H1 (cell line): ENCODE measurements at regions not wholly inside any gene's neighbourhood (a gene's known extent, or its start where the extent isn't known, plus 50 kb on each side); places are given as distances from the start of the nearest gene placed in this dataset.

ENCODE experiments used
- CTCF ChIA-PET: fragments of 300-600 bp; sonication (Branson Sonifier 250); formaldehyde crosslinking; loops from one replicate; lab custom pipeline; 2021; ENCODE audit not compliant: partially characterized antibody; lab: Charles Lee
- POLR2A ChIA-PET: fragments of 300-600 bp; sonication (Branson Sonifier 250); formaldehyde crosslinking; loops from one replicate; lab custom pipeline; 2021; ENCODE audit warnings: inconsistent platforms; ENCODE audit not compliant: partially characterized antibody; lab: Charles Lee
- DNase-seq, 2 experiments: peaks; one replicate each; pipeline versions ENCODE4 v3.0.0 to v3.0.0-alpha.2; 2010 to 2022; ENCODE audit warnings: low spot score in 2 of 2, low read depth in 1 of 2, mixed read lengths in 1 of 2
- FAIRE-seq: peaks from 2 replicates; lab custom pipeline; 2011; peaks lifted over from hg19 to GRCh38; lab: Jason Lieb, UNC
- H2AFZ ChIP-seq: 2 replicates; pipeline ENCODE4 v1.8.1; 2012; ENCODE audit warnings: low read length, inconsistent platforms
- H2AK5ac ChIP-seq: 2 replicates; pipeline ENCODE4 v1.6.1; 2013; ENCODE audit warnings: low read depth, low read length
- H2BK120ac ChIP-seq: replicated peaks from 2 replicates; pipeline ENCODE3; 2013; ENCODE audit warnings: low read depth, low read length, inconsistent platforms
- H2BK12ac ChIP-seq: 2 replicates; pipeline ENCODE4 v1.6.1; 2013; ENCODE audit warnings: low read depth, low read length
- H2BK15ac ChIP-seq: 2 replicates; pipeline ENCODE4 v1.6.1; 2013; ENCODE audit warnings: low read length
- H2BK20ac ChIP-seq: 2 replicates; pipeline ENCODE4 v1.6.1; 2013; ENCODE audit warnings: low read length
- H2BK5ac ChIP-seq: 2 replicates; pipeline ENCODE4 v1.6.1; 2013; ENCODE audit warnings: low read depth, low read length
- H3K14ac ChIP-seq: 2 replicates; pipeline ENCODE4 v1.6.1; 2013; ENCODE audit warnings: inconsistent platforms; ENCODE audit not compliant: insufficient read length
- H3K18ac ChIP-seq: 2 replicates; pipeline ENCODE4 v1.6.1; 2013; ENCODE audit warnings: low read length; ENCODE audit errors: extremely low read depth
- H3K23ac ChIP-seq: 2 replicates; pipeline ENCODE4 v1.6.1; 2013; ENCODE audit warnings: inconsistent platforms; ENCODE audit not compliant: insufficient read length
- H3K23me2 ChIP-seq: 2 replicates; pipeline ENCODE4 v1.6.1; 2013; ENCODE audit warnings: low read depth, low read length
- H3K27ac ChIP-seq: 2 replicates; pipeline ENCODE4 v1.6.1; 2011; ENCODE audit warnings: low read depth, low read length, inconsistent platforms
- H3K27me3 ChIP-seq, 4 experiments: replicated peaks in 1 of 4; 1 replicate in 1 of 4; 2 replicates in 3 of 4; pipeline versions ENCODE4 v1.6.1 to v1.8.1; 2011 to 2013; ENCODE audit warnings: low read length in 3 of 4, mild to moderate bottlenecking in 3 of 4, inconsistent platforms in 2 of 4, mixed read lengths in 2 of 4, moderate library complexity in 1 of 4; ENCODE audit not compliant: control insufficient read depth in 3 of 4, insufficient read depth in 3 of 4; ENCODE audit errors: extremely low read depth in 1 of 4
- H3K36me3 ChIP-seq, 4 experiments: 2 replicates each; pipeline versions ENCODE4 v1.6.1 to v1.8.1; 2011 to 2013; ENCODE audit warnings: mild to moderate bottlenecking in 4 of 4, low read length in 3 of 4, moderate library complexity in 2 of 4, control low read depth in 1 of 4, inconsistent platforms in 1 of 4; ENCODE audit not compliant: insufficient read depth in 4 of 4, control insufficient read depth in 2 of 4
- H3K4ac ChIP-seq: replicated peaks from 2 replicates; pipeline ENCODE3; 2013; ENCODE audit warnings: low read length, low read depth, mixed read lengths, inconsistent platforms; ENCODE audit not compliant: insufficient read length
- H3K4me1 ChIP-seq, 4 experiments: replicated peaks in 1 of 4; 1 replicate in 1 of 4; 2 replicates in 3 of 4; pipeline versions ENCODE4 v1.6.1 to v1.8.1; 2011 to 2013; ENCODE audit warnings: low read length in 3 of 4, inconsistent platforms in 2 of 4, mixed read lengths in 1 of 4; ENCODE audit not compliant: insufficient read depth in 4 of 4, control insufficient read depth in 3 of 4
- H3K4me2 ChIP-seq, 2 experiments: 2 replicates each; pipeline versions ENCODE4 v1.6.1 to v1.8.1; 2011 to 2013; ENCODE audit warnings: low read depth in 2 of 2, low read length in 2 of 2, control low read depth in 1 of 2, inconsistent platforms in 1 of 2, mild to moderate bottlenecking in 1 of 2; ENCODE audit not compliant: insufficient read depth in 1 of 2
- H3K4me3 ChIP-seq, 4 experiments: fragments of 200-600, 300-600 bp in 1 of 4; sonication (generic), shearing (Covaris generic), sonication (Bioruptor Twin) in 1 of 4; 2 replicates each; pipeline versions ENCODE4 v1.5.1 to v1.8.1; 2011 to 2016; ENCODE audit warnings: low read length in 4 of 4, low read depth in 3 of 4, control low read depth in 2 of 4, inconsistent platforms in 2 of 4, mild to moderate bottlenecking in 2 of 4, mixed read lengths in 1 of 4, moderate library complexity in 1 of 4; ENCODE audit not compliant: insufficient read depth in 2 of 4; ENCODE audit errors: extremely low read depth in 1 of 4
- H3K56ac ChIP-seq: replicated peaks from 2 replicates; pipeline ENCODE3; 2013; ENCODE audit warnings: low read depth, mild to moderate bottlenecking, mixed read lengths, low read length, inconsistent platforms; ENCODE audit not compliant: insufficient read length
- H3K79me1 ChIP-seq: 2 replicates; pipeline ENCODE4 v1.6.1; 2013; ENCODE audit warnings: low read depth, low read length, control low read depth
- H3K79me2 ChIP-seq, 2 experiments: 2 replicates each; pipeline versions ENCODE4 v1.6.1 to v1.8.1; 2012 to 2013; ENCODE audit warnings: low read length in 2 of 2, mild to moderate bottlenecking in 2 of 2, inconsistent platforms in 1 of 2; ENCODE audit not compliant: insufficient read depth in 2 of 2, control insufficient read depth in 1 of 2
- H3K9ac ChIP-seq, 4 experiments: replicated peaks in 1 of 4; 1 replicate in 1 of 4; 2 replicates in 3 of 4; pipeline versions ENCODE4 v1.6.1 to v1.8.1; 2011 to 2013; ENCODE audit warnings: low read depth in 3 of 4, low read length in 3 of 4, control low read depth in 2 of 4, mild to moderate bottlenecking in 2 of 4, moderate library complexity in 2 of 4, inconsistent platforms in 1 of 4; ENCODE audit errors: extremely low read depth in 1 of 4
- H3K9me3 ChIP-seq, 2 experiments: 2 replicates each; pipeline versions ENCODE4 v1.6.1 to v1.8.1; 2012 to 2013; ENCODE audit warnings: mild to moderate bottlenecking in 2 of 2, moderate library complexity in 2 of 2, control low read depth in 1 of 2, inconsistent platforms in 1 of 2, low read depth in 1 of 2, low read length in 1 of 2, mixed read lengths in 1 of 2; ENCODE audit not compliant: insufficient read depth in 2 of 2
- H4K20me1 ChIP-seq, 2 experiments: replicated peaks in 1 of 2; 2 replicates each; pipeline versions ENCODE3 to v1.8.1; 2011 to 2013; ENCODE audit warnings: inconsistent platforms in 2 of 2, low read length in 2 of 2, mild to moderate bottlenecking in 1 of 2; ENCODE audit not compliant: insufficient read depth in 2 of 2, control insufficient read depth in 1 of 2
- H4K5ac ChIP-seq: 2 replicates; pipeline ENCODE4 v1.6.1; 2013; ENCODE audit warnings: low read length, low read depth, mixed read lengths, inconsistent platforms; ENCODE audit not compliant: insufficient read length
- H4K8ac ChIP-seq: 2 replicates; pipeline ENCODE4 v1.8.0; 2013; ENCODE audit warnings: mild to moderate bottlenecking, moderate library complexity, low read length, inconsistent platforms; ENCODE audit not compliant: insufficient read depth; ENCODE audit errors: extremely low read depth
- H4K91ac ChIP-seq: replicated peaks from 2 replicates; pipeline ENCODE3; 2013; ENCODE audit warnings: low read length, mixed read lengths, inconsistent platforms; ENCODE audit not compliant: insufficient read length
- CBX8 ChIP-seq: fragments of 300-800, 300-1000 bp; sonication (generic); IDR thresholded peaks from 2 replicates; pipeline ENCODE4 v1.7.1; 2016; ENCODE audit warnings: low read depth, low read length, borderline replicate concordance
- CHD2 ChIP-seq: IDR thresholded peaks from 2 replicates; pipeline ENCODE4 v1.6.1; 2012; ENCODE audit warnings: low read length, improper control_type of control experiment
- EGR1 ChIP-seq: IDR thresholded peaks from 2 replicates; pipeline ENCODE4 v1.6.1; 2011; ENCODE audit warnings: low read depth, low read length, borderline replicate concordance
- FOSL1 ChIP-seq: IDR thresholded peaks from 2 replicates; pipeline ENCODE4 v1.6.1; 2011; ENCODE audit warnings: mild to moderate bottlenecking, low read depth, low read length, moderate library complexity; ENCODE audit not compliant: insufficient read depth
- JUND ChIP-seq: IDR thresholded peaks from 2 replicates; pipeline ENCODE4 v1.6.1; 2011; ENCODE audit warnings: mild to moderate bottlenecking, improper control_type of control experiment, low read length
- KDM1A ChIP-seq: fragments of 200-600, 300-600 bp; sonication (generic); IDR thresholded peaks from 2 replicates; pipeline ENCODE4 v1.7.1; 2016; ENCODE audit warnings: mild to moderate bottlenecking, low read length, borderline replicate concordance
- NANOG ChIP-seq: IDR thresholded peaks from 2 replicates; pipeline ENCODE4 v1.6.1; 2011; ENCODE audit warnings: low read length, low read depth, mild to moderate bottlenecking, inconsistent platforms; ENCODE audit not compliant: insufficient read depth, poor library complexity, severe bottlenecking
- POLR2A ChIP-seq, 2 experiments: IDR thresholded peaks; 1 replicate in 1 of 2; 2 replicates in 1 of 2; pipeline ENCODE4 v1.6.1; 2011; ENCODE audit warnings: low read depth in 2 of 2, low read length in 2 of 2, mild to moderate bottlenecking in 2 of 2; ENCODE audit errors: control extremely low read depth in 1 of 2
- RAD21 ChIP-seq, 2 experiments: IDR thresholded peaks in 1 of 2; conservative IDR thresholded peaks in 1 of 2; 2 replicates each; pipeline ENCODE4 v1.6.1; 2011; ENCODE audit warnings: low read depth in 2 of 2, low read length in 2 of 2, improper control_type of control experiment in 1 of 2, inconsistent platforms in 1 of 2, mild to moderate bottlenecking in 1 of 2, moderate library complexity in 1 of 2
- RBBP5 ChIP-seq: IDR thresholded peaks from 2 replicates; pipeline ENCODE4 v1.7.1; 2012; ENCODE audit warnings: low read depth, mild to moderate bottlenecking, inconsistent platforms, low read length, moderate library complexity, borderline replicate concordance
- SIN3A ChIP-seq, 2 experiments: IDR thresholded peaks in 1 of 2; conservative IDR thresholded peaks in 1 of 2; 2 replicates each; pipeline ENCODE4 v1.6.1; 2011 to 2012; ENCODE audit warnings: low read length in 2 of 2, improper control_type of control experiment in 1 of 2, low read depth in 1 of 2, mild to moderate bottlenecking in 1 of 2
- SIX5 ChIP-seq: IDR thresholded peaks from 2 replicates; pipeline ENCODE4 v1.6.1; 2011; ENCODE audit warnings: mild to moderate bottlenecking, low read depth, low read length
- TAF1 ChIP-seq: IDR thresholded peaks from 2 replicates; pipeline ENCODE4 v1.6.1; 2011; ENCODE audit warnings: mild to moderate bottlenecking, low read depth, low read length
- TCF12 ChIP-seq: IDR thresholded peaks from 2 replicates; pipeline ENCODE4 v1.6.1; 2011; ENCODE audit warnings: low read depth, mild to moderate bottlenecking, low read length
- TEAD4 ChIP-seq: IDR thresholded peaks from 2 replicates; pipeline ENCODE4 v1.6.1; 2012; ENCODE audit warnings: low read depth, low read length, inconsistent platforms, mixed read lengths
- WGBS, 2 experiments: shearing (Covaris generic) in 1 of 2; methylation state at CpG; one replicate each; pipeline versions ENCODE4 v1.1.6 to v1.1.7; 2013 to 2015; ENCODE audit warnings: low lambda C conversion rate in 2 of 2, mixed read lengths in 2 of 2, inconsistent platforms in 1 of 2, low coverage in 1 of 2, missing lambda C conversion rate in 1 of 2; ENCODE audit not compliant: insufficient replicate concordance in 2 of 2, insufficient coverage in 1 of 2, insufficient read length in 1 of 2; ENCODE audit errors: extremely low coverage in 1 of 2, missing lambda C conversion rate in 1 of 2; 5-methylcytosine and 5-hydroxymethylcytosine counted together

GRCh38 chr7:343227-343822, 53.4 kb downstream of the FOXL3 start:
- Histone ChIP-seq H3K4me3 (no peak overlapping the region), H3K4ac (no peak overlapping the region), H3K27me3 (no peaks in the 10 kb centered on the region), H3K79me1 (no peaks in the 10 kb centered on the region), H3K79me2 (no peaks in the 10 kb centered on the region), H3K4me2 (no peak overlapping the region), H2BK15ac (peak overlapping the region; percentile 29; the same call in 1 of the 2 replicates), H4K91ac (no peak overlapping the region), H2BK12ac (no peak overlapping the region), H2AK5ac (no peak overlapping the region), H4K5ac (no peak overlapping the region), H2BK5ac (no peak overlapping the region), H2AFZ (no peak overlapping the region), H3K27ac (no peak overlapping the region), H2BK20ac (no peak overlapping the region), H3K9ac (no peak overlapping the region), H3K9me3 (no peaks in the 10 kb centered on the region; a peak in 1 of 4 replicates), H3K36me3 (no peaks in the 10 kb centered on the region), H3K18ac (no peak overlapping the region), H3K14ac (no peak overlapping the region), H3K4me1 (no peaks in the 10 kb centered on the region), H3K23me2 (no peaks in the 10 kb centered on the region), H2BK120ac (no peak overlapping the region), H3K23ac (no peak overlapping the region), H4K20me1 (no peaks in the 10 kb centered on the region), H4K8ac (peak overlapping the region; percentile 44), H3K56ac (no peak overlapping the region)
- POLR2A ChIA-PET: no interaction called here
- FAIRE-seq: no peak
- TF ChIP-seq TEAD4 (no peak), TCF12 (no peak), TAF1 (no peak), KDM1A (no peak), SIX5 (no peak), POLR2A (IDR thresholded peaks at IDR 0.05; ENCODE audit: control extremely low read depth in 1 of 2, low read depth in 2 of 2, low read length in 2 of 2) (no peak), RBBP5 (no peak), JUND (no peak), SIN3A (conservative IDR thresholded peaks at IDR 0.05 in 1 of 2, IDR thresholded peaks at IDR 0.05 in 1 of 2; ENCODE audit: low read depth in 1 of 2, low read length in 2 of 2) (no peak), CBX8 (no peak), NANOG (no peak), EGR1 (no peak), CHD2 (no peak), FOSL1 (no peak), RAD21 (IDR thresholded peaks at IDR 0.05 in 1 of 2, conservative IDR thresholded peaks at IDR 0.05 in 1 of 2; ENCODE audit: low read depth in 2 of 2, low read length in 2 of 2) (no peak)
- CTCF ChIA-PET: interaction anchor here (0.6 to 3.9 kb wide), 3 partner anchors 11 to 732 kb away, joined by 4 to 16 read pairs (median 4); no protein-coding TSS in a partner anchor
- 88% methylated on average over 33 of the region's 33 CpGs; no CpG with 5 or more reads in 1 of the 2 experiments for WGBS, 2 experiments
- no peak for DNase-seq
